Loucy (cell line): ENCODE measurements at regions not wholly inside any gene's neighbourhood (a gene's known extent, or its start where the extent isn't known, plus 50 kb on each side); places are given as distances from the start of the nearest gene placed in this dataset.
"Not testable (repeated sequence)": the region's sequence is repeated elsewhere in the genome, so short reads cannot be mapped to it uniquely, and the experiment has no call there.

ENCODE experiments used
- H2AFZ ChIP-seq: fragments of 200-600 bp; sonication (generic); 2 replicates; pipeline ENCODE4 v1.6.0; 2016; ENCODE audit warnings: antibody characterized with exemption, mild to moderate bottlenecking, low read length, moderate library complexity
- H3F3A ChIP-seq: fragments of 200-600 bp; 2 replicates; pipeline ENCODE4 v1.6.0; 2016; ENCODE audit warnings: antibody characterized with exemption, low read depth, mild to moderate bottlenecking
- H3K27me3 ChIP-seq: fragments of 200-600 bp; sonication (generic); 2 replicates; pipeline ENCODE4 v1.6.1; 2014; ENCODE audit warnings: low read length, mild to moderate bottlenecking; ENCODE audit not compliant: insufficient read depth, poor library complexity, severe bottlenecking
- H3K36me3 ChIP-seq: fragments of 200-600 bp; sonication (generic); 2 replicates; pipeline ENCODE4 v1.6.1; 2016; ENCODE audit warnings: low read length; ENCODE audit not compliant: insufficient read depth
- H3K4me1 ChIP-seq: fragments of 200-600 bp; sonication (generic); 2 replicates; pipeline ENCODE4 v1.5.1; 2014; ENCODE audit warnings: low read length, mild to moderate bottlenecking; ENCODE audit not compliant: insufficient read depth, poor library complexity, severe bottlenecking
- H3K4me2 ChIP-seq: fragments of 200-600 bp; sonication (generic); 2 replicates; pipeline ENCODE4 v1.6.0; 2014; ENCODE audit warnings: antibody characterized with exemption, low read length, low read depth, mild to moderate bottlenecking; ENCODE audit not compliant: poor library complexity, severe bottlenecking
- H3K4me3 ChIP-seq: fragments of 200-600 bp; sonication (generic); 2 replicates; pipeline ENCODE4 v1.5.1; 2014; ENCODE audit warnings: low read length, mild to moderate bottlenecking, mixed read lengths; ENCODE audit not compliant: poor library complexity, severe bottlenecking
- H3K79me2 ChIP-seq: fragments of 200-600 bp; sonication (generic); 2 replicates; pipeline ENCODE4 v1.6.1; 2014; ENCODE audit warnings: low read length; ENCODE audit not compliant: insufficient read depth
- H3K9ac ChIP-seq: fragments of 200-600 bp; sonication (generic); 2 replicates; pipeline ENCODE4 v1.6.0; 2014; ENCODE audit warnings: mild to moderate bottlenecking, low read depth, low read length, moderate library complexity; ENCODE audit not compliant: poor library complexity, severe bottlenecking
- H3K9me2 ChIP-seq: fragments of 200-600 bp; sonication (generic); replicated peaks from 2 replicates; pipeline ENCODE4 v1.6.1; 2016; ENCODE audit warnings: low read depth, low read length, mixed read lengths
- H3K9me3 ChIP-seq: fragments of 200-600 bp; sonication (generic); 2 replicates; pipeline ENCODE4 v1.6.1; 2014; ENCODE audit warnings: mild to moderate bottlenecking, antibody characterized with exemption, low read length, low read depth; ENCODE audit not compliant: insufficient read depth
- H4K20me1 ChIP-seq: fragments of 200-600 bp; sonication (generic); 2 replicates; pipeline ENCODE4 v1.6.0; 2014; ENCODE audit warnings: antibody characterized with exemption, low read length, mild to moderate bottlenecking; ENCODE audit not compliant: insufficient read depth, poor library complexity, severe bottlenecking
- EZH2phosphoT487 ChIP-seq: fragments of 200-600 bp; IDR thresholded peaks from 2 replicates; pipeline ENCODE4 v1.6.1; 2018; ENCODE audit warnings: antibody characterized with exemption, mild to moderate bottlenecking, moderate library complexity, borderline replicate concordance
- TF ChIP-seq, protein P1 (sequence below): fragments of 200-600 bp; sonication (generic); conservative IDR thresholded peaks from 2 replicates; pipeline ENCODE4 v1.5.1; 2014; ENCODE audit warnings: mild to moderate bottlenecking, antibody characterized with exemption, low read length

DNA sequence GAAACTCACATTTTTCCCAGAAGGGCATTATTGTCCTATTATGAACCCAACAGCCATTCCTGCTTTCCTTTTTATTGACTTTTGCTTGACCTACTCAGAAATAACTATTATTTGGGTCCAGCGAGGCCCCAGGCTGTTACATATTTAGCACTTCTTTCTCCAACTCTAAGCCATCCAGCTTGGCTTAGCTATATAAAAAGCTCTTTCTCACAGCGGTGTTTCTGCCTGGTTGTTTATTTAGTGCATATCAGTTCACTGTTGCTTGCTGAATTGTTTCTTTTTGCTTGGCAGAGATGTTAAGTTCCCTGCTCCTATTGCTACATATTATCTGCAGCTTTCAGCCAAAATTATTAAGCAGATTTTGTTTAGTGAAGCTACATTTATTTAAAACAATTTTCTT lies 1156.8 kb upstream of the SEMA6A start:
- Histone ChIP-seq H3K9ac (no peak overlapping the region), H3K27me3 (no peaks in the 10 kb centered on the region), H3K4me1 (no peaks in the 10 kb centered on the region), H3K4me2 (no peak overlapping the region), H3K9me3 (no peaks in the 10 kb centered on the region), H4K20me1 (no peaks in the 10 kb centered on the region), H2AFZ (no peak overlapping the region), H3K4me3 (no peak overlapping the region), H3K9me2 (no peaks in the 10 kb centered on the region), H3K36me3 (no peaks in the 10 kb centered on the region), H3K79me2 (no peaks in the 10 kb centered on the region), H3F3A (no peaks in the 10 kb centered on the region)
- no peak for TF ChIP-seq EZH2phosphoT487
- TF ChIP-seq, protein P1, sequence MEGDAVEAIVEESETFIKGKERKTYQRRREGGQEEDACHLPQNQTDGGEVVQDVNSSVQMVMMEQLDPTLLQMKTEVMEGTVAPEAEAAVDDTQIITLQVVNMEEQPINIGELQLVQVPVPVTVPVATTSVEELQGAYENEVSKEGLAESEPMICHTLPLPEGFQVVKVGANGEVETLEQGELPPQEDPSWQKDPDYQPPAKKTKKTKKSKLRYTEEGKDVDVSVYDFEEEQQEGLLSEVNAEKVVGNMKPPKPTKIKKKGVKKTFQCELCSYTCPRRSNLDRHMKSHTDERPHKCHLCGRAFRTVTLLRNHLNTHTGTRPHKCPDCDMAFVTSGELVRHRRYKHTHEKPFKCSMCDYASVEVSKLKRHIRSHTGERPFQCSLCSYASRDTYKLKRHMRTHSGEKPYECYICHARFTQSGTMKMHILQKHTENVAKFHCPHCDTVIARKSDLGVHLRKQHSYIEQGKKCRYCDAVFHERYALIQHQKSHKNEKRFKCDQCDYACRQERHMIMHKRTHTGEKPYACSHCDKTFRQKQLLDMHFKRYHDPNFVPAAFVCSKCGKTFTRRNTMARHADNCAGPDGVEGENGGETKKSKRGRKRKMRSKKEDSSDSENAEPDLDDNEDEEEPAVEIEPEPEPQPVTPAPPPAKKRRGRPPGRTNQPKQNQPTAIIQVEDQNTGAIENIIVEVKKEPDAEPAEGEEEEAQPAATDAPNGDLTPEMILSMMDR, result no peak

DNA sequence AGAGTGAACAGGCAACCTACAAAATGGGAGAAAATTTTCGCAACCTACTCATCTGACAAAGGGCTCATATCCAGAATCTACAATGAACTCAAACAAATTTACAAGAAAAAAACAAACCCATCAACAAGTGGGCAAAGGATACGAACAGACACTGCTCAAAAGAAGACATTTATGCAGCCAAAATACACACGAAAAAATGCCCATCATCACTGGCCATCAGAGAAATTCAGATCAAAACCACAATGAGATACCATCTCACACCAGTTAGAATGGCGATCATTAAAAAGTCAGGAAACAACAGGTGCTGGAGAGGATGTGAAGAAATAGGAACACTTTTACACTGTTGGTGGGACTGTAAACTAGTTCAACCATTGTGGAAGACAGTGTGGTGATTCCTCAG lies 1146.2 kb upstream of the SEMA6A start:
- H3K9me2 ChIP-seq, H3K4me2 ChIP-seq, H3F3A ChIP-seq, H3K4me1 ChIP-seq, H3K36me3 ChIP-seq, H3K4me3 ChIP-seq, H3K27me3 ChIP-seq, H3K9ac ChIP-seq, H4K20me1 ChIP-seq, H3K9me3 ChIP-seq, H2AFZ ChIP-seq, H3K79me2 ChIP-seq: not testable (repeated sequence)

DNA sequence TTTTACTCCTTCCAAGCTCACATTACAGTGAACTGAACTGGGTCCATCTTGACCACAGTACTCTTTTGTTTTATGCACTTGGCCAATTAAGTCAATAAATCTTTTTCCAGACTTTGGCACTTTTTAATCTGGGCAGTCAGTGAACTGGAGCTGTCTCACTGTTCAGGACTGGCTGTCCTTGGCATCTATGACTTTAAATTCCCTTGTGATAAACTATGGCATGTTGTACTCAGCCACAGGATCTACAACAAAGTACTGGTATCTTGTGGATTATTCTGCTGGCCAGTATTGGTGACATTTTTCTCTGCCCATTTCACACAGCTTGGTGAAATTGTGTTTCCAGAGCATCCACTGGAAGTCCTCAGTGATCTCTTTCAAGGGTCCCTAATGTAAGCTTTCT lies 1144.8 kb upstream of the SEMA6A start:
- Histone ChIP-seq H4K20me1 (no peaks in the 10 kb centered on the region), H3K9me3 (no peaks in the 10 kb centered on the region), H3K36me3 (no peaks in the 10 kb centered on the region), H3K27me3 (no peaks in the 10 kb centered on the region), H3K9ac (no peak overlapping the region), H3K4me3 (no peak overlapping the region), H3K4me2 (no peak overlapping the region), H2AFZ (no peak overlapping the region), H3K79me2 (no peaks in the 10 kb centered on the region), H3K9me2 (no peaks in the 10 kb centered on the region), H3F3A (no peaks in the 10 kb centered on the region), H3K4me1 (no peaks in the 10 kb centered on the region)
- TF ChIP-seq, protein P1, result no peak
- TF ChIP-seq EZH2phosphoT487, result no peak

GRCh38 chr5:117713585-117714198 lies 1139.1 kb upstream of the SEMA6A start:
- no peaks in the 10 kb centered on the region for H3K4me1 ChIP-seq
- H3K4me3 ChIP-seq, result no peak overlapping the region
- H3K4me2 ChIP-seq, result no peak overlapping the region
- no peak for TF ChIP-seq EZH2phosphoT487
- TF ChIP-seq, protein P1, result no peak
- no peaks in the 10 kb centered on the region for H4K20me1 ChIP-seq
- H3K36me3 ChIP-seq, result no peaks in the 10 kb centered on the region
- H3K9me2 ChIP-seq, result no peaks in the 10 kb centered on the region
- no peaks in the 10 kb centered on the region for H3K9me3 ChIP-seq
- no peaks in the 10 kb centered on the region for H3K79me2 ChIP-seq
- no peaks in the 10 kb centered on the region for H3K27me3 ChIP-seq
- H2AFZ ChIP-seq, result no peak overlapping the region
- H3K9ac ChIP-seq, result no peak overlapping the region
- H3F3A ChIP-seq, result no peaks in the 10 kb centered on the region
